ENCODE measurements at regions not wholly inside any gene's neighbourhood (a gene's known extent, or its start where the extent isn't known, plus 50 kb on each side); places are given as distances from the start of the nearest gene placed in this dataset.

DNA sequence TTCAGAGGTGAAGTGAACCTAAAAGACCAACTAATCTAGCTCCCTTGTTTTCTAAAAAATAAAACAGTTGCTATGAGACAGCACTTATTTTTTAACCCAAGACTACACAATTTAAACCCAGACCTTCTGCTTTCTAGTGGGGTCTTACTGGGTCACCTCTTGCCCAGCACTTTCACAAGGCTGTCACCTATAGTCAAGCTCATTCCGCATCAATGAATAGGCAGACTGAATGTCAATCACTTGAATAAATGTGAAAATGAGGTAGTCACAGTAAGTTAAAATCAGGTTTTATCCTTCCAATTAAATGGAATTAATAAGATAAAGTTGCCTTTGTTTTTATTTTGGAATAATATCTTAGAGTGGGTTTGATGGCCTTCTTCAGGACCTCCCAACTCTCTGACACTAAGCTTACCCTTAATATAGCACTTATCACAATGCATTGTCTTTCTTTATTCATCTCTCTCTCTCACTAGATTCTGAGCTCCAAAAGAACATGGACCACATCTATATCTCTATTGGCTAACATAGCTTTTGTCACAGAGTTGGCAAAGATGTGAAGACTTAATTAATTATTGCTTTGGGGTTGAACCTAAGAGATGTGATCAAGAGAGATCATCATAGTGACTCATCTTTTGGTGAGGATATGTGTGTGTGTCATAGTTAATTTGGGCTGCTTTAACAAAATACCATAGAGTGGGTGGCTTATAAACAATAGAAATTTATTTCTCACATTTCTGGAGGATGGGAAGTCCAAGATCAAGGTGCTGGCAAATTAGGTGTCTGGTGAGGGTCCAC lies 248.7 kb upstream of the DAB1 start:
- no peak for TF ChIP-seq POLR2AphosphoS5 (IDR thresholded peaks at IDR 0.05; ENCODE audit: low read depth, low read length)
- TF ChIP-seq TAF1 (IDR thresholded peaks at IDR 0.05; ENCODE audit: borderline replicate concordance, insufficient read depth, low read length): no peak
- no peak for TF ChIP-seq FOXP2 (optimal IDR thresholded peaks at IDR 0.05; ENCODE audit: borderline replicate concordance, extremely low read depth, extremely low read length, insufficient read depth)
- TF ChIP-seq, protein P1, sequence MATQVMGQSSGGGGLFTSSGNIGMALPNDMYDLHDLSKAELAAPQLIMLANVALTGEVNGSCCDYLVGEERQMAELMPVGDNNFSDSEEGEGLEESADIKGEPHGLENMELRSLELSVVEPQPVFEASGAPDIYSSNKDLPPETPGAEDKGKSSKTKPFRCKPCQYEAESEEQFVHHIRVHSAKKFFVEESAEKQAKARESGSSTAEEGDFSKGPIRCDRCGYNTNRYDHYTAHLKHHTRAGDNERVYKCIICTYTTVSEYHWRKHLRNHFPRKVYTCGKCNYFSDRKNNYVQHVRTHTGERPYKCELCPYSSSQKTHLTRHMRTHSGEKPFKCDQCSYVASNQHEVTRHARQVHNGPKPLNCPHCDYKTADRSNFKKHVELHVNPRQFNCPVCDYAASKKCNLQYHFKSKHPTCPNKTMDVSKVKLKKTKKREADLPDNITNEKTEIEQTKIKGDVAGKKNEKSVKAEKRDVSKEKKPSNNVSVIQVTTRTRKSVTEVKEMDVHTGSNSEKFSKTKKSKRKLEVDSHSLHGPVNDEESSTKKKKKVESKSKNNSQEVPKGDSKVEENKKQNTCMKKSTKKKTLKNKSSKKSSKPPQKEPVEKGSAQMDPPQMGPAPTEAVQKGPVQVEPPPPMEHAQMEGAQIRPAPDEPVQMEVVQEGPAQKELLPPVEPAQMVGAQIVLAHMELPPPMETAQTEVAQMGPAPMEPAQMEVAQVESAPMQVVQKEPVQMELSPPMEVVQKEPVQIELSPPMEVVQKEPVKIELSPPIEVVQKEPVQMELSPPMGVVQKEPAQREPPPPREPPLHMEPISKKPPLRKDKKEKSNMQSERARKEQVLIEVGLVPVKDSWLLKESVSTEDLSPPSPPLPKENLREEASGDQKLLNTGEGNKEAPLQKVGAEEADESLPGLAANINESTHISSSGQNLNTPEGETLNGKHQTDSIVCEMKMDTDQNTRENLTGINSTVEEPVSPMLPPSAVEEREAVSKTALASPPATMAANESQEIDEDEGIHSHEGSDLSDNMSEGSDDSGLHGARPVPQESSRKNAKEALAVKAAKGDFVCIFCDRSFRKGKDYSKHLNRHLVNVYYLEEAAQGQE (IDR thresholded peaks at IDR 0.05; ENCODE audit: insufficient read depth in 1 of 2, low read depth in 2 of 2, low read length in 2 of 2): no peak
- TF ChIP-seq SIN3A (IDR thresholded peaks at IDR 0.05; ENCODE audit: borderline replicate concordance, insufficient read depth, low read length): no peak

DNA sequence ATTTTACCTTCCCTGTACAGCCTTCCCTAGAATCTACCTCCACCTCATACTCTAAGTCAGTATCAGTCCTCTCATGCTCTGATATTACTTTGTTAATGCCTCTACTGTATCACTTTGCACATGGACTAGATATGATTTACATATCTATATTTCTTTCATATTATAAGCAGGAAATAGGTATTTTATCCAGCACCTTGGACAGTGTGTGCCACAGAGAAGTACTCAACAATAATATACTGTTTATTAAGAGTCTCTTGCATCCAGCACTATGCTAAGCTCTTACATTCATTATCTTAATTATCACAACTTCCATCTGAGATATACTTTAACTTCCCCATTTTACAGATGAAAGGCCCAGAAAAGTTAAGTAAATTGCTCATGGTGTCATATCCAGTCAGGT lies 247.9 kb upstream of the DAB1 start:
- TF ChIP-seq, protein P1 (IDR thresholded peaks at IDR 0.05; ENCODE audit: insufficient read depth in 1 of 2, low read depth in 2 of 2, low read length in 2 of 2): peak in 1 of 2 experiments; percentile 72; a peak in 3 of 4 replicates
- TF ChIP-seq FOXP2 (optimal IDR thresholded peaks at IDR 0.05; ENCODE audit: borderline replicate concordance, extremely low read depth, extremely low read length, insufficient read depth): no peak

DNA sequence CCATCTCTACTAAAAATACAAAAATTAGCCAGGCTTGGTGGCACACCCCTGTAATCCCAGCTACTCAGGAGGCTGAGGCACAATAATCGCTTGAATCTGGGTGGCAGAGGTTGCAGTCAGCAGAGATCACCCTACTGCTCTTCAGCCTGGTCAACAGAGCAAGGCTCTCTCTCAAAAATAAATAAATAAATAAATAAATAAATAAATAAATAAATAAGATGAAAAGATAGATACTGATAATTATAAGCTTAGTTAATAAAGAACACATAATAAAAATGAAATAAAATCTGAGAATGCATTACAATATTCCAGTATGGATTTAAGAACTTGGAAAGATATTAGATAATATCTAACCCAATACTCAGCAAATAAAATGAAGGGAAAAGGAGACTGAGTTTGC lies 235.9 kb upstream of the DAB1 start:
- TF ChIP-seq TAF1 (IDR thresholded peaks at IDR 0.05; ENCODE audit: borderline replicate concordance, insufficient read depth, low read length) (no peak), SIN3A (IDR thresholded peaks at IDR 0.05; ENCODE audit: borderline replicate concordance, insufficient read depth, low read length) (no peak)

DNA sequence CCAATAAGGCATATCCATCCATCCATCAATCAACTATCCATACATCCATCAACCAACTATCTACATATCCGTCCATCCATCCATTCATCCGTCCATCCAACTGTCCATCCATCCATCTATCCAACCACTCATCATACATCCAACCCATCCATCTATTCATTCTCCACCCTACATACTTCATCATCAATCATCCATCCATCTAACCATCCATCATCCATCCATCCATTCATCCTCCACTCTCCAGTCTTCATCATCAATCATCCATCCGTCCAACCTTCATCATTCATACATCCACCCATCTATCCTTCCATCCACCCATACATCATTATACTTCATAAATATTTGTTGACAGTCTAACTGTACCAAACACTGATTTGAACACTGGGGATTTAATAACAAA lies 231.3 kb upstream of the DAB1 start:
- TF ChIP-seq SIN3A (IDR thresholded peaks at IDR 0.05; ENCODE audit: borderline replicate concordance, insufficient read depth, low read length) (no peak), TAF1 (IDR thresholded peaks at IDR 0.05; ENCODE audit: borderline replicate concordance, insufficient read depth, low read length) (no peak), FOXP2 (optimal IDR thresholded peaks at IDR 0.05; ENCODE audit: borderline replicate concordance, extremely low read depth, extremely low read length, insufficient read depth) (no peak), POLR2AphosphoS5 (IDR thresholded peaks at IDR 0.05; ENCODE audit: low read depth, low read length) (no peak)
- TF ChIP-seq, protein P1 (IDR thresholded peaks at IDR 0.05; ENCODE audit: insufficient read depth in 1 of 2, low read depth in 2 of 2, low read length in 2 of 2): no peak

DNA sequence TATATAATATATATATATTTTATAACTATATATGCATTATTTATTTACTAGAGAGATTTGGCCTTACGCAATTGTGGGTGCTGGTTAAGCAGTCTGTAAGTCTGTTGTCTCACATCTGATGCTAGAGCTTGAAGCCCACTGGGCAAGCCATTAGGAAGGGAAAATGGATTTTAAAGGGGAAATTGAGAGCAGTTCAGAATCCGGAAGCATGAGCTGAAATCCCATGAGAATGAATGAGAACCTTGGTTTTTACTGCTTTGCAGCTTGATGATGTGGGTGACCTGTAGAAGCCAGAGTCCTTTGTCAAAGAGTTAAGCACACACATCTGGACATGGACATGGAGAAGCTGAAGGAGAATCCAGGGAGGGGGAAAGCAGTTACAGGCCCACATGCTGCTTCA lies 220.8 kb upstream of the DAB1 start:
- TF ChIP-seq, protein P1 (IDR thresholded peaks at IDR 0.05; ENCODE audit: insufficient read depth in 1 of 2, low read depth in 2 of 2, low read length in 2 of 2): no peak
- TF ChIP-seq FOXP2 (optimal IDR thresholded peaks at IDR 0.05; ENCODE audit: borderline replicate concordance, extremely low read depth, extremely low read length, insufficient read depth): no peak
- TF ChIP-seq POLR2AphosphoS5 (IDR thresholded peaks at IDR 0.05; ENCODE audit: low read depth, low read length): no peak
- TF ChIP-seq TAF1 (IDR thresholded peaks at IDR 0.05; ENCODE audit: borderline replicate concordance, insufficient read depth, low read length): no peak
- TF ChIP-seq SIN3A (IDR thresholded peaks at IDR 0.05; ENCODE audit: borderline replicate concordance, insufficient read depth, low read length): no peak
